A673 (cell line): ENCODE measurements at regions not wholly inside any gene's neighbourhood (a gene's known extent, or its start where the extent isn't known, plus 50 kb on each side); places are given as distances from the start of the nearest gene placed in this dataset.

Experiments used
- BruUV-seq: library from RNA; stranded (reverse); fragments of 400-500 nt; replicated peaks from 2 replicates; lab custom pipeline; 2021; lab: Mats Ljungman, UMichigan
- CTCF ChIA-PET: fragments of 300-600 bp; sonication (Branson Sonifier 250); formaldehyde crosslinking; loops from one replicate; lab custom pipeline; 2022; ENCODE audit warnings: antibody characterized with exemption; lab: Charles Lee
- POLR2A ChIA-PET: fragments of 300-600 bp; sonication (Branson Sonifier 250); formaldehyde crosslinking; loops from one replicate; lab custom pipeline; 2022; ENCODE audit warnings: antibody characterized with exemption; ENCODE audit not compliant: low non-redundant PET; lab: Charles Lee
- DNase-seq: peaks from one replicate; pipeline ENCODE4 v3.0.0-alpha.2; 2015; ENCODE audit warnings: low spot score
- H3K27ac ChIP-seq: fragments of 200-600 bp; sonication (generic); 2 replicates; pipeline ENCODE4 v1.5.1; 2016; ENCODE audit warnings: mixed run types, low read depth, mild to moderate bottlenecking, mixed read lengths, antibody characterized with exemption, low read length; ENCODE audit not compliant: poor library complexity, severe bottlenecking
- H3K27me3 ChIP-seq: fragments of 200-600 bp; sonication (generic); replicated peaks from 2 replicates; pipeline ENCODE4 v1.6.1; 2017; ENCODE audit warnings: mixed run types, low read depth, mild to moderate bottlenecking, mixed read lengths, antibody characterized with exemption, low read length; ENCODE audit not compliant: insufficient read depth, poor library complexity
- H3K36me3 ChIP-seq: fragments of 200-600 bp; sonication (generic); 2 replicates; pipeline ENCODE4 v1.6.1; 2016; ENCODE audit warnings: mixed run types, mild to moderate bottlenecking, mixed read lengths, antibody characterized with exemption, low read length; ENCODE audit not compliant: insufficient read depth, poor library complexity, severe bottlenecking
- H3K4me1 ChIP-seq: fragments of 200-600 bp; sonication (generic); 2 replicates; pipeline ENCODE4 v1.6.1; 2017; ENCODE audit warnings: mixed run types, mild to moderate bottlenecking, mixed read lengths, antibody characterized with exemption, low read length; ENCODE audit not compliant: insufficient read depth, poor library complexity, severe bottlenecking
- H3K4me3 ChIP-seq: fragments of 200-600 bp; sonication (generic); 2 replicates; pipeline ENCODE4 v1.5.1; 2016; ENCODE audit warnings: low read depth, mixed run types, mild to moderate bottlenecking, mixed read lengths, low read length; ENCODE audit not compliant: poor library complexity, severe bottlenecking
- H3K9me3 ChIP-seq: fragments of 200-600 bp; sonication (generic); 2 replicates; pipeline ENCODE4 v1.6.1; 2016; ENCODE audit warnings: mixed run types, low read depth, mild to moderate bottlenecking, mixed read lengths, antibody characterized with exemption, low read length; ENCODE audit not compliant: poor library complexity, severe bottlenecking
- EZH2 ChIP-seq: fragments of 200-600 bp; sonication (generic); IDR thresholded peaks from 2 replicates; pipeline ENCODE4 v1.6.1; 2017; ENCODE audit warnings: borderline replicate concordance, low read depth, mild to moderate bottlenecking, mixed read lengths, antibody characterized with exemption, low read length; ENCODE audit not compliant: poor library complexity, severe bottlenecking
- intact Hi-C: fragments of 100-400 bp; cut with micrococcal nuclease; formaldehyde crosslinking; loops from one replicate; pipeline ENCODE4 v1.10.0; 2022; ENCODE audit not compliant: unreplicated experiment
- TF ChIP-seq, protein P1 (sequence below): fragments of 300-800, 200-600 bp; sonication (generic); conservative IDR thresholded peaks from 2 replicates; pipeline ENCODE4 v1.5.1; 2017; ENCODE audit warnings: low read depth, mild to moderate bottlenecking, antibody characterized with exemption, low read length, moderate library complexity, mixed read lengths

DNA sequence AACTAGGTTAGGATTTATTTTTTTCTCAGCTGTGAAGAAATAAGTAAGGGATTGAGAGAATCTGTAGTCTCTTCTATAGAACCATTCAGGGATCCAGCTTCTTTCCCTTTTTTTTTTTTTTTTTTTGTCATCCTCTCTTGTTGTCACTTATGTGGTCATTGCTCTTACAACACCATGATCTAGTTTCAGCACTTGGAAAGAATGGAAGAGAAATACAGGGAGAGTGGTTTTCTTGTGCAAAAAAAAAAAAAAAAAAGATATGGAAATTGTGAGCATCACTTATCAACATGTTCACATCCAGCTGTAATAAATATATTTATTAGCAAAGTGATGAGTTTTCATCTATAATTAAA is 599.3 kb downstream of the SLC6A15 start:
- ChIA-PET POLR2A (no interaction called here), CTCF (no interaction called here)
- H3K4me1 ChIP-seq = no peaks in the 10 kb centered on the region
- intact Hi-C loops = no loop called here
- H3K27ac ChIP-seq = no peak overlapping the region
- H3K9me3 ChIP-seq = no peaks in the 10 kb centered on the region
- no peak overlapping the region for H3K4me3 ChIP-seq
- BruUV-seq = no TSS peak
- TF ChIP-seq EZH2 = no peak
- TF ChIP-seq, protein P1, sequence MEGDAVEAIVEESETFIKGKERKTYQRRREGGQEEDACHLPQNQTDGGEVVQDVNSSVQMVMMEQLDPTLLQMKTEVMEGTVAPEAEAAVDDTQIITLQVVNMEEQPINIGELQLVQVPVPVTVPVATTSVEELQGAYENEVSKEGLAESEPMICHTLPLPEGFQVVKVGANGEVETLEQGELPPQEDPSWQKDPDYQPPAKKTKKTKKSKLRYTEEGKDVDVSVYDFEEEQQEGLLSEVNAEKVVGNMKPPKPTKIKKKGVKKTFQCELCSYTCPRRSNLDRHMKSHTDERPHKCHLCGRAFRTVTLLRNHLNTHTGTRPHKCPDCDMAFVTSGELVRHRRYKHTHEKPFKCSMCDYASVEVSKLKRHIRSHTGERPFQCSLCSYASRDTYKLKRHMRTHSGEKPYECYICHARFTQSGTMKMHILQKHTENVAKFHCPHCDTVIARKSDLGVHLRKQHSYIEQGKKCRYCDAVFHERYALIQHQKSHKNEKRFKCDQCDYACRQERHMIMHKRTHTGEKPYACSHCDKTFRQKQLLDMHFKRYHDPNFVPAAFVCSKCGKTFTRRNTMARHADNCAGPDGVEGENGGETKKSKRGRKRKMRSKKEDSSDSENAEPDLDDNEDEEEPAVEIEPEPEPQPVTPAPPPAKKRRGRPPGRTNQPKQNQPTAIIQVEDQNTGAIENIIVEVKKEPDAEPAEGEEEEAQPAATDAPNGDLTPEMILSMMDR = no peak
- no peak for DNase-seq
- no peaks in the 10 kb centered on the region for H3K27me3 ChIP-seq
- no peaks in the 10 kb centered on the region for H3K36me3 ChIP-seq

DNA sequence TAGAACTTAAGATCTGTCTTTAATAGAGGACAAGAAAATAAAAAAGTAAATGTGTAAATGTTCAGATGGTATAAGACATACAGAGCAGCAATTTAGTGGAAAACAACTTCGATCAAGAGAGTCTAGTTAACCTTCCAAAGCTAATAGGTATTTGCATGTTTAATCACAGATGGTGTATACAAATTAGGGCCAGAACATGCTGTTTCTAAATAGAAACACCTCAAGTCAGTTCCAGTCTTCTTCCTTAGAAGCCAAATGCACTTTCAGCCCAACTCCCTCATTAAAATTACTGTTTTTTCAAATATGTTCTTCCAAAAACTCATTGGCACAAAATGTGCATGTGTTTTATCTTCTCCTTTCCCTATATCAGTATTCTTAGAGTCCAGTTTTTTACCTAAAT is 604.4 kb downstream of the SLC6A15 start:
- DNase-seq = no peak
- BruUV-seq = no TSS peak
- H3K9me3 ChIP-seq = no peaks in the 10 kb centered on the region
- ChIA-PET CTCF (no interaction called here), POLR2A (no interaction called here)
- H3K4me1 ChIP-seq = no peaks in the 10 kb centered on the region
- intact Hi-C loops = no loop called here
- H3K27me3 ChIP-seq = no peaks in the 10 kb centered on the region
- H3K36me3 ChIP-seq = no peaks in the 10 kb centered on the region
- no peak for TF ChIP-seq EZH2
- TF ChIP-seq, protein P1 = no peak
- H3K4me3 ChIP-seq = no peak overlapping the region
- no peak overlapping the region for H3K27ac ChIP-seq

DNA sequence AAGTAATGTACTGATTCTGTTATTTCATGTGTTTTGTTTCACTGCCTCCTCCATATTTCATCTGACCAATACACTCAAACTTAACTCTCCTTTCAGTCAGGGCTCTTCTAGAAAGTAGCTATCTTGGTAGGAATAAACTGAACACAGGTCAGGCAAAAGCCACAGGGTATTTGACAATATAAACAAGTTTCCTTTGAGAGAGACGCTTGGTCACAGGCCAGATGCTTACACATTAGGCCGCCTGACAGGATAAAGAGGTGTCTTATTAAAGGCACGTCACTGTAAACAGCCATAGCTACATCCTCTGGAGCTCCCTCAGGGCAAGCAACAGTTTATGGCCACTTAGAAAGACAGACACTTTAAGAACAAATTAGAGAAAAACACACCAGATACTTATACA is 607.5 kb downstream of the SLC6A15 start:
- no peak for DNase-seq
- no peaks in the 10 kb centered on the region for H3K9me3 ChIP-seq
- no peak for TF ChIP-seq EZH2
- TF ChIP-seq, protein P1 = no peak
- intact Hi-C loops = no loop called here
- POLR2A ChIA-PET = no interaction called here
- H3K4me1 ChIP-seq = no peaks in the 10 kb centered on the region
- H3K4me3 ChIP-seq = no peak overlapping the region
- no peaks in the 10 kb centered on the region for H3K36me3 ChIP-seq
- no peak overlapping the region for H3K27ac ChIP-seq
- no peaks in the 10 kb centered on the region for H3K27me3 ChIP-seq
- no TSS peak for BruUV-seq
- CTCF ChIA-PET = no interaction called here
